H1 (cell line): ENCODE measurements at regions not wholly inside any gene's neighbourhood (a gene's known extent, or its start where the extent isn't known, plus 50 kb on each side); places are given as distances from the start of the nearest gene placed in this dataset.

ENCODE experiments used
- CHD1 ChIP-seq: IDR thresholded peaks from 2 replicates; pipeline ENCODE4 v1.6.1; 2012; ENCODE audit warnings: low read depth, low read length, improper control_type of control experiment
- CTBP2 ChIP-seq: IDR thresholded peaks from 2 replicates; pipeline ENCODE4 v1.7.0; 2011; ENCODE audit warnings: borderline replicate concordance, mild to moderate bottlenecking, moderate library complexity, mixed read lengths, low read length; ENCODE audit not compliant: insufficient read depth, insufficient read length
- KDM5A ChIP-seq: fragments of 200-600 bp; IDR thresholded peaks from 2 replicates; pipeline ENCODE4 v1.7.1; 2012; ENCODE audit warnings: mild to moderate bottlenecking, low read length, inconsistent platforms, mixed read lengths
- POLR2A ChIP-seq, 2 experiments: IDR thresholded peaks; 1 replicate in 1 of 2; 2 replicates in 1 of 2; pipeline ENCODE4 v1.6.1; 2011; ENCODE audit warnings: low read depth in 2 of 2, low read length in 2 of 2, mild to moderate bottlenecking in 2 of 2; ENCODE audit errors: control extremely low read depth in 1 of 2
- POLR2AphosphoS5 ChIP-seq: IDR thresholded peaks from 2 replicates; pipeline ENCODE4 v1.6.1; 2011; ENCODE audit warnings: low read depth, low read length
- RFX5 ChIP-seq: IDR thresholded peaks from 2 replicates; pipeline ENCODE4 v1.6.1; 2011; ENCODE audit warnings: low read depth, low read length, improper control_type of control experiment, borderline replicate concordance
- SP1 ChIP-seq: IDR thresholded peaks from 2 replicates; pipeline ENCODE4 v1.6.1; 2011; ENCODE audit warnings: low read depth, low read length

GRCh38 chr12:58148976-58149375 lies 207.6 kb downstream of the ATP23 start (continued):
- TF ChIP-seq CTBP2 (no peak), RFX5 (no peak), POLR2A (IDR thresholded peaks at IDR 0.05; ENCODE audit: control extremely low read depth in 1 of 2, low read depth in 2 of 2, low read length in 2 of 2) (no peak), POLR2AphosphoS5 (no peak), CHD1 (no peak), SP1 (no peak), KDM5A (no peak)
- TF ChIP-seq, all 59 proteins: peak for 0
